DMS53 treated with DMSO at 0.1 percent for 48 hours (cell line): ENCODE measurements at regions not wholly inside any gene's neighbourhood (a gene's known extent, or its start where the extent isn't known, plus 50 kb on each side); places are given as distances from the start of the nearest gene placed in this dataset.
"Not testable (repeated sequence)": the region's sequence is repeated elsewhere in the genome, so short reads cannot be mapped to it uniquely, and the experiment has no call there.

Source experiments
- DNase-seq: peaks from one replicate; lab custom pipeline; 2025; ENCODE audit not compliant: unreplicated experiment; lab: John Stamatoyannopoulos, UW

DNA sequence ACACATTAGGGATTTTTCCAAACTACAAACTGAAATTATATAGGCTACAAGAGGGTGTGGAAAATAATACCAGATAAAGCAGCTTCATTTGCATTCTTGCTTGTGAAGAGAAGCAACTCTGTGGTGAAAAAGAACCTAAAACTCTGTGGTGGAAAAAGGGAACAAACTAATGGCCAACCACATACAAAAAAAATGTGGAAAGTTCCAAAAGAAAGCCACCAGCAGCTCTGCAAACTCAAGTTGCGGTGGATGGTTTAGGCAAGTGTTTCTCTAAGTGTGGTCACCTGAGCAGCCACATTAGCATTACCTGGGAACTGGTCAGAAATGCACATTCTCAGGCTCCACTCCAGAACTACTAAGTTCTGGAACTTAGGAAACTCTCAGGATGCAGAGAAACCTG, 586.4 kb downstream of the ACTL7B start:
- no peak for DNase-seq

DNA sequence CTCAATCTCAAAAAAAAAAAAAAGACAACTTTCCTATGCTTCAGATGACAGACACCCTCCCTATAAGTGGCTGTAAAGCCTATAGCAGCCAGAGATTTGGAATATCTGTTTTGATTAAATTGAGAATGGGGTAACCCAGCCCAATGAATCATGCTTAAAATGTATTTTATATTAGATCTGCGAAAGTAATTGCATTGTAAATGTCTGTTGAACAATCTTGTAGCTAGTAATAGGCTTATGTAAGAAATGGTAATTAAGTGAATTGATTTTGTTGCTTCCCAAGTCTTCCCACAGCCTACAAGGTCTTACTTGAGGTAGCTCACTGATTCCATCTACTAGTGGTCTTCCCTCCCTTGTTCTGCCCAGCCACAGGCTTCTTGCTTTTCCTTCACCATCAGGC, 590.7 kb downstream of the ACTL7B start:
- DNase-seq, result no peak

DNA sequence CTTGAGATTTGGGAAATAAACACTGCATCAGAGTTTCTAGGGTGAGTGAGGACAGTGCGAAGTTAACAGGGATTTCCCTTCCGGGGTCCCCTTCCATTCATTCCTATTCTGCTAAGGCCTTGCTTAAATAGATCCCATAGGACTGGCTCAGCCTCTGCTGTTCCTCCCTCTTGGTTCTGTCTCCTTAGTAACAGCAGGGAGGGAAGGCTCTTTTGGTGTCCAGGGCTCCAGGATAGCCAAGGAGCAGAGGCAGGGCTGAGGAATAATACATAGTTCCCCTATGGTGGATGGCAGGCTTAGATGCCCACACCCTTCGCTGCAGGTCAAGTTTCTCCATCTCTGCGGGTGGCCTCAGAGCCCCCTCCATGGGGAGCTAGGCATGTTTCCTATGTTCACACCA, 591.7 kb downstream of the ACTL7B start:
- no peak for DNase-seq

DNA sequence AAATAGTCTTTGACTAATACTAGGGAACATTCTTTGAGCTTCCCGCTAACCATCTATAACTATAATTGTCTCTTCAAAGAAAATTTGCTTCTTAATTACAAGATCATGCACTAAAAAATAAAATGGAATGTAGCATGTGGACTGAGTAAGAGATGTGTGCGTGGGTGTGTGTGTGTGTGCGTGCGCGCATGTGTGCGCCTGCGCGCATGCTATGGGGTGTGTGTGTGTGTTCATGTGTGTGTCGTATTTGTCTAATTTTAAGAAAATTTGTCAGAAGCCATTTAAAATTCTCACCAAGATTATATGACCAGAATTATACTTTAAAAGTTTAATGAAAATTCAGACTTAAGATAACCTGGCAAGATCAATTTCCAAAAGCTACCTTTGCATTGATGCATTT, 593.0 kb downstream of the ACTL7B start:
- DNase-seq, result no peak

DNA sequence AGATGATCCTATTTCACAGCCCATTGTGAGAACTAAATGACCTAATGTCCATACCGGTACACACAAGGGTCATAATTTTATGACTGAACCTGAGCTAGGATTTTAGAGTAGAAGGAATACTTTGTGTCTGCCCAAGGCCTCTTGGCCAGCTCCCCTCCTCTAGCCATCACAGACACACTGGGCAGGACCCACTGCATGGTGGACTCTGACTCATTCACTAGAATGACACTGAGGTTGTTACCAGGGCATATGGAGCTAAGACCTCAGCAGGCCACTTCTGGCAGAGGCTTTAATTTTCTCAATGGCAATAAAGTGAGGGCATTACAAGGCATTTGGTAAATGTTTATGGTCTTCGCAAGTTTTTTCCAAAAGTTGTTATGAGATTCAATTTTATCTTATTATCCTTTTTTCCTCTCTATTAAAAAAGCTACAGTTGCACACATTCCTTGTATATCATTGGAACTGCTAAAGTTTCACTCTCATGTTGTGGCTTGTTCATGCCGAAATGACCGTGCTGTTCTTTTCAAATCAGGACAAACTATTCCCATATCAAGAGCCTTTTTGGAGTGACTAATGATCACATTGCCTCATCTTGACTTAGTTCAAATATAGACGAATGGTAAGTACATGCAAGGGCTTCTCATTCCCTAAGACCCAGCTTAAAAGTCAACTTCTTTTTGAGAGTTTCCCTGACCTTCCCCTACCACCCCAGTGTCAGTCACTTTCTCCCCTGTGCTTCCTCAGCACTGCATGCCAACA, 595.7 kb downstream of the ACTL7B start:
- DNase-seq, result no peak

DNA sequence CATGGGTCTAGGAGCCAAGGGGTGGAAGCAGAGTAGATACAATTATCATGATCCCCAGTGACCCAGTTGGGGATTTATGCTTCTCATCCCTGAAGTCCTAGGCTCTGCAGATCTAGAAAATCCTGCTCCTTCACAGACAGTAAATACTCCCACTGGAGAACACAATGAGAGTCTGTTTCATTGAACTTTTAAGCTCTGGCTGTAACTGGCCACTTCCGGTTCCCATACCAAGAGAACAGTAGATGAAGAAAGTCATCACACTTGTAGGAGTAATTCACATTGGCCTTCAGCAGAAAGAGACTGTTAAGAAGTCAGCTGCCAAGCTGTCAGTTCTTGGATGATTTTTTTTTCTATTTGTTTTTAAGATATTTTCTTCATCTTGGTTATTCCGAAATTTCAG, 597.1 kb downstream of the ACTL7B start:
- no peak for DNase-seq

DNA sequence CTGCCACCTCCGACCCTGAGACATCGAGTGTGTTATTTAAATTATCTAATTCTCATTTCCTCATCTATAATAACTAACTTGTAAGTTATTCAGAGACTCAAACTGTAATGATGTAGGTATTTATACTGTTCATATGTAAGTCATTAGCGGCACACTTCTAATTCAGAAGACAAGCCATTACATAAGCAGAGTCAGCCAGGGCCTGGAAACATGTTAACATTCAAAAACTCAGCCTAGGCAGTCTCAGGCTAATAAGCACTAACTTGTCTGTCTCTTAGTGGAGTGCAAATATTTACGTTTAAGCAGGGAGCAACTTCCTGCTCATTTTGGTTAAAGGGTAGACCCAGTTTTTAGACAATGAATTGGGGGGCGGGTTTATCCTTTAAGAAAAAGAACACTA, 598.4 kb downstream of the ACTL7B start:
- DNase-seq, result no peak

DNA sequence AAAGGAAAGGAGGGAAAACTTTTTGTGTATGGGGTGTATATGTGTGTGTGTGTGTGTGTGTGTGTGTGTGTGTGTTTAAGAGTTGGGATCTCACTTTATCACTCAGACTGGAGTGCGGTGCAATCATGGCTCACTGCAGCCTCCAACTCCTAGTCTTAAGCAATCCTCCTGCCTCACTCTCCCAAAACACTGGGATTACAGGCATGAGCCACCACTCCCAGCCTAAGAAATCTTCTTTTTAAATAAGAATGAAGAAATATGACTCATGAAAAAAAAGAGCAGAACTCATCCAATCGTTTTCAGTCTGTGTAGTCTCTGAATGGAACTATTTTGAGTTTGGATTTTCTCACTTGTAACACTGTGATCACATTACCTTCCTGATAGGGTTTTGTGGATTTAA, 601.5 kb downstream of the ACTL7B start:
- no peak for DNase-seq

DNA sequence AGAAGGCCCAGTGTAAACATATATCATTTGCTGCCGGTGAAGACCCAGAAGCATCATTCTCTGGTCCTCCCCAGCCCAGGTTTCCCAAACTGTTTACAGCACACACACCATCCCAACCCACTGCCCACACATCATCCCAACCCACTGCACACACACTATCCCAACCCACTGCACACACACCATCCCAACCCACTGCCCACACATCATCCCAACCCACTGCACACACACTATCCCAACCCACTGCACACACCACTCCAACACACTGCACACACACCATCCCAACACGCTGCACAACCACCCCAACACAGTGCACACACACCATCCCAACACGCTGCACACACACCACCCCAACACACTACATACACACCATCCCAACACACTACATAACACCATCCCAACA, 608.4 kb downstream of the ACTL7B start:
- DNase-seq, result not testable (repeated sequence)

DNA sequence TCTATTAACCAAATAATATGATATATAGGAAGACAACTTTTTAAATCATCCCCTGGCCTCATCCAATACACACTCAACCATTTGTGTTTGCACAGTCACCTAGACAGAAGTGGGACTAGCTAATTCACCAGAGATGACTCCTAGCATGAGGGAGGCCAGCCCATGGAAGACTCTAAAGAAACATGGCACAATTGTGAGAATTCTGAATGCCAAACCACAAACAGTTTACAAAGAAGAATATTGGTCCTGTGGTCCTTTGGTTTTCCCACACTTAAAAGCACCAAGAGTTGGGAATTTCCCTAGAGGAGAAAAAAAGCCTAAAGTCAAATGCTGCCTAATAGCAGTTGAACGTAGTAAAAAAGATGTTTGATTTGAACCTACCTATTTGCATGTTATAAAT, 609.9 kb downstream of the ACTL7B start:
- no peak for DNase-seq

DNA sequence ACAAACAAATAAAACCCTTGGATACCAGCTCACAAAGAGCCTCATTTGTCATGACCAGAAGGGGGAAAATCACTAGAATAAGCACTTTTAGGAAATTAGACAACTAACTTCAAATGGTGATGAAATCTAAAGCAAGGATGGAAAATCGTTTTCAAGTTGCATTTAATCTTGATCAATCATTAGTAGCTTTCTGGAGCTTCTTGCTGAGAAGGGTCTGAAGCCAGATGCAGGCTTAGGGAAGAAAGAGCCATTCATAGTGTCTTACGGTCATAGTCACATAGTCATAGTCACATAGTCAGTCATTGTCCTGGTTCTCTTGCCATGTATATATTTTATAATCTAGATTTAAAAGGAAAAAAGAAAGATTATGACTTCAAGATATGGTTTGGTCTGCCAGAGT, 610.5 kb downstream of the ACTL7B start:
- no peak for DNase-seq

DNA sequence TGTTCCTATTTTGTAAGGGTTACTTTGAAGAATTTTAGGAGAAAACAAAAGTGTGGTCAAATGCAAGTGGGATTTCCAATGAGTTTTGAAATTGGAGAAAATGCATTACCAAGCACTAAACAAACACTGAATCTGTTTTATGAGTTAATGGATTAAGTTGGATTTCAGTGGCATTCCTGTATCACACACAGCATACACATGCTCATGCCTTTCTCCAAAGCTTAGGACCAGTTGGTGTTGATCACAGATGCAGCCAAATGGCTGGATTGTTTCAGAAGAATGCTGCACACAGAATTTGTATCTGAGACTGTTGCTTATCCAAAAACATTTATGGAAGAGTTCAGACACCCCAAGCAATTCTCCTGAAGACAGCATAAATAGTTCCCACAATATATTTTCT, 611.1 kb downstream of the ACTL7B start:
- no peak for DNase-seq

DNA sequence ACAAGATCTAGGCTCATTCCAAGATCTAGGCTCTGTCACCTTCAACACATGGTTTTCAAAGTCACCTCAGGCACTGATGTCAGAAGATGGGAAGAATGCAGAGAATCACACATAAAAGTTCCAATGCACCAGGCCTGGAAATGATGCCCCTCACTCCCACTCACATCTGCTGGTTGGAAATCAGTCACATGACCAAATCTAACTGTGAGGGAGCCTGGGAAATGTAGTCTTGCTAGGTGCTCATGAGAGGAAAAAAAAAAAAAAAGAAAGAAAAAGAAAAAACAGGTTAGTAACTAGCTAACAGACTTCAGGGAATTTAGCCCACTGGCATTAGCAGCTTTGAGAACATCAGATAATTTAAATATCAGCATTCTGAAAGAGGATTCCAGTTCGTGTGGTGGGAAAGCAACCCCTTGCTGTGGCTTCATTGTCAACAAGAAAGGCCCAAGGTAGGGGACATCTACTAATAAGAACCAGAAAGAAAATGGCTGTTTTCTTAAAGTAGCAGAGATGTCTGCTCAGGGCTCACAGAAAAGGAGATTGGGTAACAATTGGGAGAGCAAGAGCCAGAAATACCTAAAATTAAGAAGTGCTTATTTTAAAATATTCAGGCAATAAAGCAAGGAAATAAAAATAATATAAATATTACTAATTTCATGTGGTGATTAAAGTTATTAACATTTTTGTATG, 614.3 kb downstream of the ACTL7B start:
- no peak for DNase-seq

DNA sequence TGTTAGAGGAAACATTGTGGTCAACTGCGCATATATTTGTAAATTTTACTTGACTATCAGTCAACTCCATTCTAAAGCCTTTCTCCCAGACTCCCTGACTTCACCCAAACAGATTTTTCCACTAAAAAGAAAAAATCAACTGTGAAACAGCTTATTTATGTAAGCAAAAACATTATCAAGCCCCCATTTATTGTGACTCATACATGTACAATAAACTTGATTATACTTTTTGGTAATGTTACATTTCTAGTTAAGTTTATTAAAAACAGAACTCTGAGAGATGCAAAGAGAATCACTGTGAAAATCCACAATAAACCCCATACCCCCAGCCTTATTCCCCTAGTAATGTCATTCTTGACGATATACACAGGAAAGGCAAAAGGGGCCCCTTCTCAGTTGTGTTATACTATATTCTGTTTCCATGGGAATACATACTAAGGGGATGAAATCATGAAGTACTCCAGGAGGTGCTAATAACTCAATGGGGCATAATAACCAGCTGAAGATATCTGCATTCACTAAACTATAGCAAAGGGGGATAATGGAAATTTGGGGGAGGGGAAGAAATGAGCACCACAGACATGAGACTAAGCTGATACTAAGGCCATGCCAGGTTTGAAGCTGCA, 616.0 kb downstream of the ACTL7B start:
- no peak for DNase-seq

DNA sequence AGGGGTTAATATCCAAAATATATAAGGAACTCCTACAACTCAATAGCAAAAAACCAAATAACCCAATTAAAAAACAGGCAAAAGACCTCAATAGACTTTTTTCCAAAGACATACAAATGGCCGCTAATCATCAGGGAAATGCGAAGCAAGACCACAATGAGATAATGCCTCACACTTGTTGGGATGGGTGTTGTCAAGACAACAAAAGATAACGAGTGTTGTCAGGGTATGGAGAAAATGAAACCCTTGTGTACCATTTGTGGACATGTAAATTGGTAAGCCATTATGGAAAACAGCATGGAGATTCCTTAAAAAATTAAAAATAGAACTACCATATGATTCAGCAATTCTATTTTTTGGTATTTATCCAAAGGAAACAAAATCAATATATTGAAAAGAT, 620.2 kb downstream of the ACTL7B start:
- no peak for DNase-seq

DNA sequence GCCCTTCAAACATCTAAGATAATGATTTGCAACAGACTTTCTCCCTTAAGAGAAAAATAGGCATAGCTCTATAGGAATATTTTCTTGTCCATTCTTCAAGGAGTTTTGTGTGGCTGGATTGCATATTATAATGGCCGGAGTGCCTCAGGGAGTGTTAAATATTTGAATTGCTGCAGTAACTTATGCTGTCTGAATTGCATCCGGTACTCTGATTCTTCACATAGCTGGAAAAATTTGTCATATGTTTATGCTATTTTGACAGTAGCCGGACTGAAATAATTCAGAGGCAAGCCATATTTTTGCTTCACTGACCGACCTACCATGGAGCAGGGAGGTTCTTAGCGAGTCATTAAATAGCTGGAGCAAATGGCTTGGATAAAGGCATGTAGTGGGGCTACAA, 621.0 kb downstream of the ACTL7B start:
- DNase-seq, result no peak

DNA sequence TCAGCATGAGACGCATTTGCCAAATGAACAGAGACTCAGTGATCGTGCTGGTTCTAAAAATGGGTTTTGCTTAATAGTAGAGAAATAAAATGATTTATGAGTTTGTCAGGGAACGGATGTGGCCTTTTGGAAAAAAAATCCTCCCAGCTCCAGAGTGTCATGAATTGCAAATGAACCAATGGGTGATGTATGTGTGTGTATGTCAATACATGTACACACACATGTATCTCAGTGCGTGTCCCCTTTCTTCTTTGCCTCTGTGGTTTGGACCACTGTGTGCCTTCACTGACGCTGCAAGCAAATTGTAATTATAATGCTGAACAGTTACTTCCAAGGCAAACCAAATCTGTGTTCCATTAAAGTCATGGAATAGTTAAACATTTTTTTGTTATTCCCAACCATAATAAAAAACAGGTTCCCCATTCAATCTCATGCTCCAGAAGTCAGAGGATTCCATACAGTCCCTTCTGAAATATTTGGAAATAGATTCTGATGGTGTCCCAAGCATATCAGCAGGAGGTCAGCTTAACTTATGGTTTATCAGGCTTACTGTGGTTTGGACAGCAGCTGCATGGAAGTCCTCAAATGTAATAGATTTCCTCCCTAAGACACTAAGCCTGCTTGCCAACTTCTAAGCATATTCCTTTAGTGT, 630.5 kb downstream of the ACTL7B start:
- DNase-seq, result no peak

DNA sequence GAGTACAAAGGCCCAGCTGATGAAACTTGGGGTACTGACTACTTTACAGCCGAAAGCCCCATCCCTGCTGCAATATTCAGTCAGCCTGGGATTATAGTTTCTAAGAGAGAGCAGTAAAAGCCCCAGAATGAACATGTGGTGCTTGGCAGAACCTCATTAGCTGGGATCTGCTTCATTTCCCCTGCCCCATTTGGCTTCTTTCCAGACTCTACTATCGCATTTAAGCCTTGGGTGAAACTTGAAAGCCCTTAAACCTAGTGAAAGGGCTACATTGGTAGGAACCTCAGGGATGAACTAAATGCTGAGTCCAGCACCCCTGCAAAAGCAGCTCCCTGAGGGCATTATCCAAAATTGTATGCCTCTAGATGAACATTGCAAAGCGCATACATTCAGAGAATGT, 631.1 kb downstream of the ACTL7B start:
- DNase-seq, result no peak

DNA sequence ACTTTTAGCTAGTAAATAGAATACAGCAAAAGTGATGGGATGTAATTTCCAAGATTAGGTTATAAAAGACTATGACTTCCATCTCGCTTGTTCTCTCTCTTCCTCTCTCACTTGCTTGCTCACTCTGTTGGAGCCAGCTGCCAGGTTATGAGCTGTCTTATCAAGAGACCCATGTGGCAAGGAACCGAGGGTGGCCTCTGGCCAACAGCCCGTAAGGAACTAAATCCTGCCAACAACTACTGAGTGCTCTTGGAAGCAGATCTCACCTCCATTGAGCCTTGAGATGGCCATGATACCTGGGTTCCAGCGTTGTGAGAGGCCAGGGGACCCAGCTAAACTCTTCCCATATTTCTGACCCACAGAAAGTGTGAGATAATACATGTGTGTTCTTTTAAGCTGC, 636.1 kb downstream of the ACTL7B start:
- DNase-seq, result no peak

DNA sequence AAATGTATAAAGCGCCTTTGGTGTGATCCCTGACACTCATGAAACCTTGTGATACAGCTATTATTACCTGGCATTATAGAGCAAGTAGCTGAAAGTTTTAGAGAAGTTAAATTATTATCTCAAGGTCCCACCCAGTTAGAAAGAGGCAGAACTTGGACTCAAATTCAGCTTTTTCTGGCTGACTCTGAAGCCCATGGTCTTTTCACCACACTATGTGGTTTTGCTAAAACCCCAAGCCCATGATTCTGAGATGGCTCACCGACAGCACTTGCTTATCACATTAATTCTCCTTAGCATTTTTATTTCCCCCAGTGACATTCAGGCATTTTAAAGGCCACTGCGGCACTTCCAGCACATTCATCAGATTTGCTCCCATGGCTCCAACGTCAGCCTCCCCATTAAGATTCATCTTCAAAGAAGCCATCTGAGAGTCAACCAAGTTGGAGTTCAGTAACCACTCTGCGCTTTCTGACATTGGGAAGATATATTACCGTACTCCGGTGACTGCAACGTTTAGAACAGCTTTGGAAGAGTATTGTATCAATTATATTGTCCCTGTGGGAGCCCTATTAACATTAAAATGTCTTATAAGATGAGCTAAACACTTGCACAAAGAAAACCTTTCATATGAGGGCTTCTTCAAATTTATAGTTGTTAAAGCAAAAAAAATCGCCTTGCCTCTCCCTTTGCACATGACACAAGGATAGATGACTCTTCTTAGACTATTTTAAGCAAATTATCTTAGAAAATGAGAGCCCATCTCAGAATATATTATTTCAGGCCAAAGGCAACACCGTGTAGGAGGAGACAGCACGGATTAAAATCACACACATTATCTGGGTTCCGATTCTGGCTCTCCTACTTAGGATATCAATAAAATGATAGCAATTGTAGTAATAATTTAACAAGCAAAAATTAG, 638.1 kb downstream of the ACTL7B start:
- DNase-seq, result no peak

DNA sequence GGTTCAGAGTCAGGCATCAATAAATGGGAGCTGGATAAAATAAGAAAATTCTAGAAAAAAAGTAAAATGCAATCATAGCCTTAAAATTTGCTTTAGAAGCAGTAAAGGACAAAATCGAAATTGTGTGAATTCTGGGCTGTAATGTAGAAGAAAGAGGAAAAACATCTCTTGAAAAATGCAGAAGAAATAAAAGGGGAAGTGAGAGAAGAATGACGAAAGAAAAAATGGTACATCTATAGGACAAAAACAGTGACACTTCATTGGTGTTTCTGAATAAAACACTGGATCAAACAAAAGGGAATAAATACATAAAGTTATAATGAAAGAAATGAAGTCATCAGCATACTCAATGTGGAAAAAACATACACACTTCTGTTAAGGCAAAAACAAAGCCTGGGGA, 642.3 kb downstream of the ACTL7B start:
- DNase-seq, result no peak
